NCI-H2029 treated with DMSO at 0.1 percent for 48 hours (cell line): ENCODE measurements at regions not wholly inside any gene's neighbourhood (a gene's known extent, or its start where the extent isn't known, plus 50 kb on each side); places are given as distances from the start of the nearest gene placed in this dataset.

Source experiments
- DNase-seq: peaks from one replicate; lab custom pipeline; 2025; lab: John Stamatoyannopoulos, UW

- no peak for DNase-seq
Observed at GRCh38 chr1:22376546-22376945, 75.1 kb upstream of the ZBTB40 start.

- no peak for DNase-seq
Observed at GRCh38 chr1:22376976-22377375, 74.7 kb upstream of the ZBTB40 start.

DNA sequence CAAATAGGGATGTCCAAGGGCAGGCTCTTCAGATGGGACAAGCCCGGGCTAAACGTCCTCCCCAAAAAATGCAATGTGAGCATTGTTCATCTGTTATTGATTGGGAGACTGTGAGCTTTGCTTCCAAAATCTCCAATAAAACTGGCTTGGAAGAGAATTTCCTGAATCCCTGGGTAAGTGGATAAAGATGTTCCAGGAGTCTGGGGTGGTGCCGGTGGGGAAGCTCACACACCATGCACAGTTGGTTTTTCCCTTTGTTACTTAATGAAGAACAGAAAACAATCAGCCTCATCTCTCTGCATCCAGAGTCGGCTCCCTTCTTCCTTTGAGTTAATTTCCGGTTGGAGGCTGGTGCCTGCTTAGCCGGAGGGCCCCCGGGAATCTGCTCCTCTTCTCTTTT is 72.1 kb upstream of the ZBTB40 start:
- DNase-seq = no peak

GRCh38 chr1:22380024-22380785 is 71.4 kb upstream of the ZBTB40 start:
- no peak for DNase-seq

DNA sequence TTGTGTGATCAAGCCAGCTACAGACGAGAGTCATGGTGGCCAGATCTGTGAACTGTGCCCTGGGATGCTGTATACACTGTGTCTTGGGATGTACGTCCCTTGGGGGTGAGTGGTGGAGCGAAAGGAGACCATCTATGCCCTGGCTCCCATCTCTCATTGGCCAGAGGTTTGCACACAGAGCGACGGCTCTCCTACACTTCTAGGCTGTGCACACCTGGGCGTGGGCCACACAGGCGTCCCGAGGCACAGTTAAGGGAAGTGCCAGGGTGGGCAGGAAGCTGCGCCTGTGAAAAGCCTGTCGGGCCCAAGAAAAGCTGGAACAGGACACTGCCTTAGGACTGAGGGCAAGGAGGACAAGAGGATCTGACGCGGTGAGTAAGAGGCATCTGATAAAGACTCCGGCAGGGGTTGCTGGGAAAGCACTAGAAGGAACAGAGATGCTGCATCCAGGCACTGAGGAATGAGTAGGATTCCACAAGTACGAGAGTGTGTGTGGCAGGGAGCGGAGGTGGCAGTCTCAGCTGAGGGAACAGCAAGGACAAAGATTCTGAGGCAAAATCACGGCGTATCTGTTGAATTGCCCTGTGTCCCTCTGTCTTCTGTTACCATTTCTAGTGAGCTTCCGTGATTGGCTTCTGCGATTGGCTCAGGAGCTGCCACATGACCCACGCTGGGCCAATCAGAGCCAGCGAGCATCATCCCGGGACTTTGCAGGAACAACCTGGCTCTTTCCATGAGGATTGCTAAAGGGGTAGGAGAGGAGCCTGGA is 67.9 kb upstream of the ZBTB40 start:
- DNase-seq = no peak

- no peak for DNase-seq
Observed at GRCh38 chr1:22385537-22385936, 66.1 kb upstream of the ZBTB40 start.

DNA sequence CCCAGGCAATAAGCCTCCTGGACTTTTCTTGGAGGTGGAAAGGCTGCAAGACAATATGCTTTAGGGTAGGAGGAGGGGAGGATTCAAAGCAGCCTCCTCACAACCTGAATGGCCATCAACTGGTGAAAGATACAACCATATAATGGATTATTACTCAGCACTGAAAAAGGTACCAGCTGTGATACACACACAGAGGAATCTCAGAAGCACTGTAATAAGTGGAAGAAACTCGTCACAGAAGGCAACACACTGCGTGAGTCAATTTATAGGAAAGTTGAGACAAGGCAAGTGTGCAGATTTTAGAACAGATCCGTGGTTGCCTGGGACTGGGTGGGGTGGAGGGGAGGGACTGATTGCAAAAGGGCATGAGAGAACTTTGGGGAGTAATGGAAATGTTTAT is 64.9 kb upstream of the ZBTB40 start:
- no peak for DNase-seq

GRCh38 chr1:22387919-22388580 is 63.6 kb upstream of the ZBTB40 start:
- no peak for DNase-seq

- no peak for DNase-seq
Observed at GRCh38 chr1:22388671-22389450, 62.8 kb upstream of the ZBTB40 start.

DNA sequence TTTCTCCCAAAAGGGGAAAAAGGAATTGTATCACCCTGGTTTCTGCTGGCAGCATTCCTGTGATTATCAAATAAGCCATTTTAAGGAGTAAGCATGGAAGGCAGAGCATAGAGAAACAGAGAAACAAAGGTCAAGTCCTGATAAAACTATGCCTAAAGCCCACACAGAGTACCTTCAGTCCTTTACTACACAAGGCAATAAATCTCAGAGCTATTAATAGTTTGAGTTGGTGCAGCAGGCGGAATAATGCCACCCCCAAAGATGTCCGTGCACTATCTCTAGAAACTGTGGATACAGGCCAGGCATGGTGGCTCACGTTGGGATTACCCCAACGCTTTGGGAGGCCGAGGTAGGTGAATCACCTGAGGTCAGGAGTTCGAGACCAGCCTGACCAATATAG is 58.1 kb upstream of the ZBTB40 start:
- no peak for DNase-seq

- DNase-seq = no peak
Observed at GRCh38 chr1:22398656-22399420, 52.8 kb upstream of the ZBTB40 start.

GRCh38 chr1:22399421-22400091 is 52.1 kb upstream of the ZBTB40 start:
- DNase-seq = no peak
